GM23338 (cell line): ENCODE measurements at regions not wholly inside any gene's neighbourhood (a gene's known extent, or its start where the extent isn't known, plus 50 kb on each side); places are given as distances from the start of the nearest gene placed in this dataset.

ENCODE experiments used
- CTCF ChIP-seq, 2 experiments: fragments of 200-600 bp in 1 of 2; sonication (generic) in 1 of 2; conservative IDR thresholded peaks; 2 replicates each; pipeline versions ENCODE4 v1.5.1 to v1.6.1; 2016 to 2017; ENCODE audit warnings: antibody characterized with exemption in 2 of 2, low read depth in 2 of 2, mild to moderate bottlenecking in 2 of 2, moderate library complexity in 1 of 2
- EZH2 ChIP-seq: fragments of 200-600 bp; sonication (generic); IDR thresholded peaks from one replicate; pipeline ENCODE4 v1.8.0; 2017; ENCODE audit warnings: antibody characterized with exemption, mild to moderate bottlenecking, low read depth; ENCODE audit not compliant: unreplicated experiment
- EZH2phosphoT487 ChIP-seq: fragments of 200-600 bp; sonication (generic); IDR thresholded peaks from one replicate; pipeline ENCODE4 v1.8.1; 2018; ENCODE audit warnings: antibody characterized with exemption; ENCODE audit not compliant: unreplicated experiment

GRCh38 chr5:5805916-5806315 is 383.4 kb downstream of the ICE1 start:
- TF ChIP-seq CTCF (conservative IDR thresholded peaks at IDR 0.05; ENCODE audit: low read depth in 2 of 2) = no peak
- no peak for TF ChIP-seq EZH2phosphoT487
- no peak for TF ChIP-seq EZH2
